Ovary (tissue), 7 donors: ENCODE measurements at regions not wholly inside any gene's neighbourhood (a gene's known extent, or its start where the extent isn't known, plus 50 kb on each side); places are given as distances from the start of the nearest gene placed in this dataset.
"Not testable (repeated sequence)": the region's sequence is repeated elsewhere in the genome, so short reads cannot be mapped to it uniquely, and the experiment has no call there.

Experiments
- DNase-seq, 5 donors: peaks; one replicate each; pipeline ENCODE4 v3.0.0-alpha.2; 2019 to 2020
- H3K27ac ChIP-seq, 2 donors: fragments of 200-600 bp; one replicate each; pipeline versions ENCODE4 v1.5.1 to v1.8.0; 2019 to 2022
- H3K27me3 ChIP-seq: fragments of 200-600 bp; one replicate; pipeline ENCODE4 v1.8.0; 2022
- H3K36me3 ChIP-seq: fragments of 200-600 bp; sonication (generic); one replicate; pipeline ENCODE4 v1.5.1; 2019
- H3K4me1 ChIP-seq: one replicate; pipeline ENCODE4 v1.8.1; 2013; ENCODE audit warnings: mild to moderate bottlenecking, moderate library complexity; ENCODE audit not compliant: insufficient read depth
- H3K4me3 ChIP-seq: fragments of 200-600 bp; sonication (generic); one replicate; pipeline ENCODE4 v1.5.1; 2017
- H3K9me3 ChIP-seq, 2 donors: fragments of 200-600 bp in 1 of 2; sonication (generic) in 1 of 2; one replicate each; pipeline versions ENCODE4 v1.5.1 to v1.8.1; 2013 to 2019; ENCODE audit warnings: mild to moderate bottlenecking in 1 of 2, moderate library complexity in 1 of 2
- CTCF ChIP-seq, 3 donors: fragments of 450-650 bp in 2 of 3; fragments of 200-600 bp in 1 of 3; IDR thresholded peaks; one replicate each; pipeline versions ENCODE4 v1.5.1 to v1.8.0; 2016 to 2022; ENCODE audit warnings: antibody characterized with exemption in 3 of 3, mild to moderate bottlenecking in 1 of 3
- EP300 ChIP-seq: sonication (generic); formaldehyde crosslinking; IDR thresholded peaks from one replicate; pipeline ENCODE4 v1.6.1; 2017; ENCODE audit warnings: antibody characterized with exemption
- POLR2A ChIP-seq: fragments of 450-650 bp; IDR thresholded peaks from one replicate; pipeline ENCODE4 v1.6.1; 2017; ENCODE audit warnings: antibody characterized with exemption, mild to moderate bottlenecking, moderate library complexity
- WGBS, 3 donors: extraction: QIAGEN DNeasy Blood & Tissue Kit in 1 of 3; methylation state at CpG; one replicate each; pipeline versions ENCODE4 v1.1.5 to v1.1.7; 2013 to 2017; 5-methylcytosine and 5-hydroxymethylcytosine counted together
- intact Hi-C, 4 donors: fragments of 100-400 bp; cut with DNase I; formaldehyde crosslinking; loops; one replicate each; pipeline versions ENCODE4 v1.11.0 to v1.15.1; 2022 to 2023
- donor health status: DM: no; HTN: no; CAD: no; lungs with moderate emphysema.
- donor health status: DM: no; HTN: no; CAD: no.
- donor health status: Bipolar disorder and iron deficiency.
- donor health status: DM: no; HTN: no; CAD: no.
- donor health status: DM: yes; HTN: yes; CAD: no.

DNA sequence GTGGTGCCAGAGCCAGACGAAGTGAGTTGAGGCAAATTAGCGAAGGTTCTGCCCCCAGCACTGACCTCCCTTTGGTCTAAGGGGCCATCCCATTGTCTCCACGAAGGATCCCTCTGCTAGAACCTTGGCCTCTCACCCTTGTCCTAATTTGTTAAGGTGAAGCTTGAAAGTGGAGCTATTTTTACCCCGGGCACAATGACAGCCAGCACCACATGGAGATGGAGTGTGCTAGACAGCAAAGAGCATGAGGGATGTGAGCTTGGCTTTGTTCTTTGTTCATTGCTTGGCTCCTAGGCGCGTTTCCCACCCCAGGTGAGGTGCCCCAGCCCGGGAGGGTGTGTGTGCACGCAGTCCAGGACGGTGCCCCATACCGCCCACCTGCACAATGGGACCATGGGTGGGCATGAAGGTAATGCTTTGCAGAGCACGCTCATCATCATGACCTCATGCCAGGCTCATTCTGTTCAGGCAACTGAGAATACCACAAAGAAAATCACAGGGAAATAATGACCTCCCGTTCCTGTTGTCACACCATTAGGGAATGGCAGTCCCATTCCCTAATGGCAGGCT, 361.0 kb upstream of the FZD8 start:
- no peak for DNase-seq
- no peaks in the 10 kb centered on the region for H3K27me3 ChIP-seq
- H3K36me3 ChIP-seq: no peaks in the 10 kb centered on the region
- no peaks in the 10 kb centered on the region for H3K9me3 ChIP-seq
- H3K4me1 ChIP-seq: no peaks in the 10 kb centered on the region
- H3K27ac ChIP-seq: no peak overlapping the region
- no peak overlapping the region for H3K4me3 ChIP-seq
- intact Hi-C loops: no loop called here
- TF ChIP-seq POLR2A (no peak), EP300 (no peak), CTCF (IDR thresholded peaks at IDR 0.05) (no peak)
- 87 to 88% (median 88%) methylated on average over 12 of the region's 12 CpGs for WGBS, 3 donors

- no peak for DNase-seq
- Histone ChIP-seq H3K27me3 (no peaks in the 10 kb centered on the region), H3K4me3 (no peak overlapping the region), H3K27ac (no peak overlapping the region), H3K36me3 (no peaks in the 10 kb centered on the region), H3K9me3 (no peaks in the 10 kb centered on the region), H3K4me1 (no peaks in the 10 kb centered on the region)
- WGBS, 3 donors: 90 to 93% (median 91%) methylated on average over 5 of the region's 5 CpGs
- intact Hi-C loops: no loop called here
- TF ChIP-seq CTCF (IDR thresholded peaks at IDR 0.05) (no peak), POLR2A (no peak), EP300 (no peak)
Measured at GRCh38 chr10:36002445-36002844, 360.3 kb upstream of the FZD8 start.

DNA sequence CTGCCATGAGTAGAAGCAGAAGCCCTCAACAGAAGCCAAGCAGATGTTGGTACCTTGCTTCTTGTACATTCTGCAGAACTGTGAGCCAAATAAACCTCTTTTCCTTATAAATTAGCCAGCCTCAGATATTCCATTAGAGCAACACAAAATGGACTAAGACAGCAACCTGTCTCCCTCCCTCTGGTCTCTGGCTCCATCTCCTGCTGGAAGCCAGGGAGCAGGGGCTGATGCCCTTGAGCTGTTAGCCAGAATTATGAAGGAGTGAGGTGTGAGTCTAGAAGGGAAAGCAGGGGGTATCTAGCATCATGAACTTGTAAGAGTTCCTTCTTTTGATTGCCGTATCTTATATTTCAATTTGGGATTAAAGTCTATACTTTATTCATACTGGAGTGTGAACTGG, 358.7 kb upstream of the FZD8 start:
- intact Hi-C loops, H3K27ac ChIP-seq, H3K27me3 ChIP-seq, H3K4me1 ChIP-seq, H3K4me3 ChIP-seq, H3K9me3 ChIP-seq, H3K36me3 ChIP-seq, DNase-seq: not testable (repeated sequence)
- WGBS, 3 donors: 98 to 100% (median 100%) methylated on average over 1 of the region's 1 CpG

- no peaks in the 10 kb centered on the region for H3K36me3 ChIP-seq
- 9 to 30% (median 10%) methylated on average over 3 of the region's 3 CpGs for WGBS, 3 donors
- no peaks in the 10 kb centered on the region for H3K9me3 ChIP-seq
- H3K4me1 ChIP-seq: no peaks in the 10 kb centered on the region
- DNase-seq: no peak
- no peak for TF ChIP-seq POLR2A
- no peak for TF ChIP-seq CTCF (IDR thresholded peaks at IDR 0.05)
- no peak for TF ChIP-seq EP300
- no peak overlapping the region for H3K4me3 ChIP-seq
- no peak overlapping the region for H3K27ac ChIP-seq
- no peaks in the 10 kb centered on the region for H3K27me3 ChIP-seq
- intact Hi-C loops: no loop called here
Measured at GRCh38 chr10:35998026-35998425, 355.9 kb upstream of the FZD8 start.

DNA sequence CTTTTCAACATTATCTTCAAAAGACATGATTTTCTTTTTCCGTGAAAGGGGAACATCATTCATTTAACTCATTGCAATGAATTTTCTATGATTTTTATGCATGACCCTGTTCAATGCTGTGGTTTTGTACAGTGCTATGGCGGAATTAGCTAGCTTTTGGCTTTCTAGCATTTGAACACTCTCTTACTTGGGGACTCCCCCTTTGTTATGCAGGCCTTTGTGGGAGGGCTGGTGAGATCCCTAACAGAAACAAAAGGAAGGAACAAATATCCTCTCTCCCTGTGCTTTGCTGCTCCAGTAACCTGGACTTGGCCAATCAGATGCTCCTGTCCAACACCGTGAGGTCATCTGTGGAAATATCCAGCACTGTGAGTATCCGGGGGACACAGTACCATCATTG, 353.4 kb upstream of the FZD8 start:
- no peak for DNase-seq
- Histone ChIP-seq H3K4me1 (no peaks in the 10 kb centered on the region), H3K36me3 (no peaks in the 10 kb centered on the region), H3K9me3 (no peaks in the 10 kb centered on the region), H3K27ac (no peak overlapping the region), H3K4me3 (no peak overlapping the region), H3K27me3 (no peaks in the 10 kb centered on the region)
- TF ChIP-seq EP300: no peak
- TF ChIP-seq CTCF (IDR thresholded peaks at IDR 0.05): no peak
- TF ChIP-seq POLR2A: no peak
- intact Hi-C loops: no loop called here
- WGBS, 3 donors: 91 to 96% (median 94%) methylated on average over 4 of the region's 4 CpGs
